Gastrocnemius medialis (tissue), 4 donors: ENCODE measurements at regions not wholly inside any gene's neighbourhood (a gene's known extent, or its start where the extent isn't known, plus 50 kb on each side); places are given as distances from the start of the nearest gene placed in this dataset.
"Not testable (repeated sequence)": the region's sequence is repeated elsewhere in the genome, so short reads cannot be mapped to it uniquely, and the experiment has no call there.

Experiments
- ATAC-seq, 2 donors: fragments of 150-250 bp; one replicate each; pipeline ENCODE4 v1.9.1; 2016
- DNase-seq, 2 donors: peaks; one replicate each; pipeline ENCODE4 v3.0.0-alpha.2; 2019
- H3K27ac ChIP-seq, 4 donors: fragments of 200-600 bp; sonication (generic); 1 replicate in 1 of 4; 2 replicates in 3 of 4; pipeline ENCODE4 v1.5.1; 2016 to 2018; ENCODE audit warnings: mild to moderate bottlenecking in 2 of 4, moderate library complexity in 1 of 4
- H3K27me3 ChIP-seq, 3 donors: fragments of 200-600 bp; sonication (generic) in 2 of 3; 1 replicate in 1 of 3; 2 replicates in 2 of 3; pipeline versions ENCODE4 v1.5.1 to v1.6.0; 2016 to 2019; ENCODE audit warnings: mild to moderate bottlenecking in 1 of 3, moderate library complexity in 1 of 3
- H3K36me3 ChIP-seq, 2 donors: fragments of 200-600 bp; sonication (generic) in 1 of 2; one replicate each; pipeline ENCODE4 v1.5.1; 2017 to 2018
- H3K4me1 ChIP-seq, 2 donors: fragments of 200-600 bp; sonication (generic) in 1 of 2; one replicate each; pipeline ENCODE4 v1.5.1; 2016 to 2017; ENCODE audit warnings: mild to moderate bottlenecking in 2 of 2
- H3K4me3 ChIP-seq, 4 donors: fragments of 200-600 bp; sonication (generic) in 3 of 4; 1 replicate in 1 of 4; 2 replicates in 3 of 4; pipeline ENCODE4 v1.5.1; 2016 to 2019; ENCODE audit warnings: mild to moderate bottlenecking in 2 of 4
- H3K9me3 ChIP-seq, 3 donors: fragments of 200-600 bp; sonication (generic) in 2 of 3; 1 replicate in 1 of 3; 2 replicates in 2 of 3; pipeline ENCODE4 v1.5.1; 2016 to 2019
- POLR2A ChIP-seq, 2 donors: fragments of 450-650 bp; IDR thresholded peaks; one replicate each; pipeline ENCODE4 v1.6.1; 2017; ENCODE audit warnings: antibody characterized with exemption in 2 of 2, mild to moderate bottlenecking in 2 of 2, moderate library complexity in 2 of 2
- in situ Hi-C, 4 donors: fragments of 200-750 bp; cut with MboI; loops; one replicate each; pipeline versions ENCODE4 v1.15.0 to v1.8.0; 2017; ENCODE audit warnings: low sequenced_read_pairs in 4 of 4
- intact Hi-C: fragments of 100-400 bp; cut with DNase I; formaldehyde crosslinking; loops from one replicate; pipeline ENCODE4 v1.15.1; 2023; ENCODE audit warnings: low total_unique reads
- TF ChIP-seq, protein P1 (sequence below), 5 experiments: fragments of 450-650 bp in 3 of 5; fragments of 200-600 bp in 2 of 5; sonication (generic) in 2 of 5; IDR thresholded peaks in 4 of 5; conservative IDR thresholded peaks in 1 of 5; 1 replicate in 4 of 5; 2 replicates in 1 of 5; pipeline ENCODE4 v1.5.1; 2016 to 2019; ENCODE audit warnings: antibody characterized with exemption in 5 of 5, mild to moderate bottlenecking in 3 of 5, moderate library complexity in 3 of 5

DNA sequence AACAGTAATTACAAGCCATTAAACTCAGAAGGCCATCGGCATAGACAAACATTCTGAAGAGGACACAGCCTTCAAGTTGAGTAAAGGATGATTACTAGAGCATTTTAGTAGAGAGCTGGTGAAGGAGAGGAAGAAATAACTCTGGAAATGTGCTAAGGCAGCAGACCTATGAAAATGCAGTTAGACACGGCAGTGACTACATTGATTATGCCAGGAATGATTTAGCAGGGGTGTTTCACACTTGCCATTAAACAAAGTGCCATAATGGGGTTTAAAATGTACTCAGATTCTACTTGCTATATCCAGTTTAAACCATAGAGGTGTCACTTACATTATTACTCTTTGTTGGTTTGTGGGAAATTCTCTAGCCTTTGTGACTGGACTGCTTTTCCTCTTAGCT, 372.3 kb downstream of the CPS1 start:
- H3K4me1 ChIP-seq: no peaks in the 10 kb centered on the region
- ATAC-seq (no peak), DNase-seq (no peak)
- no peak for TF ChIP-seq POLR2A (IDR thresholded peaks at IDR 0.05)
- TF ChIP-seq, protein P1, sequence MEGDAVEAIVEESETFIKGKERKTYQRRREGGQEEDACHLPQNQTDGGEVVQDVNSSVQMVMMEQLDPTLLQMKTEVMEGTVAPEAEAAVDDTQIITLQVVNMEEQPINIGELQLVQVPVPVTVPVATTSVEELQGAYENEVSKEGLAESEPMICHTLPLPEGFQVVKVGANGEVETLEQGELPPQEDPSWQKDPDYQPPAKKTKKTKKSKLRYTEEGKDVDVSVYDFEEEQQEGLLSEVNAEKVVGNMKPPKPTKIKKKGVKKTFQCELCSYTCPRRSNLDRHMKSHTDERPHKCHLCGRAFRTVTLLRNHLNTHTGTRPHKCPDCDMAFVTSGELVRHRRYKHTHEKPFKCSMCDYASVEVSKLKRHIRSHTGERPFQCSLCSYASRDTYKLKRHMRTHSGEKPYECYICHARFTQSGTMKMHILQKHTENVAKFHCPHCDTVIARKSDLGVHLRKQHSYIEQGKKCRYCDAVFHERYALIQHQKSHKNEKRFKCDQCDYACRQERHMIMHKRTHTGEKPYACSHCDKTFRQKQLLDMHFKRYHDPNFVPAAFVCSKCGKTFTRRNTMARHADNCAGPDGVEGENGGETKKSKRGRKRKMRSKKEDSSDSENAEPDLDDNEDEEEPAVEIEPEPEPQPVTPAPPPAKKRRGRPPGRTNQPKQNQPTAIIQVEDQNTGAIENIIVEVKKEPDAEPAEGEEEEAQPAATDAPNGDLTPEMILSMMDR (IDR thresholded peaks at IDR 0.05 in 4 of 5, conservative IDR thresholded peaks at IDR 0.05 in 1 of 5): no peak
- intact Hi-C loops: no loop called here
- no peaks in the 10 kb centered on the region for H3K9me3 ChIP-seq
- H3K27ac ChIP-seq: no peak overlapping the region
- no peak overlapping the region for H3K4me3 ChIP-seq
- in situ Hi-C loops: no loop called here
- no peaks in the 10 kb centered on the region for H3K36me3 ChIP-seq
- H3K27me3 ChIP-seq: no peaks in the 10 kb centered on the region

DNA sequence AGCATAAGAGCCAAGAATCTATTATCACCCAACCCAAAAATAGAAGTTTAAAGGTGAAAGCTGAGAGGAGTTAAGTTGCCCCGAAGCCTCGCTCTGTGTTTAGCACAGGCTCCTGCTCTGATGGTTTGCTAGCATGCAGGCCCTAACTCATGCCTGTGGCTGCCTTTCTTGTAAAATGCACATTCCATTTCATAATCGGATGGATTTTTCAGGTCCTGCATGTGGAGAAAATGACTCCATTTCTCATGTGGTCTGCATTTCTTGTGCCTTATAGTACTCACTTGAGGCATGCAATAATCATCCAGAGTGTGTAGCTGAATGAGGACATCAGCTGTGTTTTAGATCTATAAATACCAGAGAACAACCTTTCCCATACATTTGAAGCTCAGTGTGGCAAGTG, 381.8 kb downstream of the CPS1 start:
- Histone ChIP-seq H3K27ac (no peak overlapping the region), H3K9me3 (no peaks in the 10 kb centered on the region), H3K27me3 (no peaks in the 10 kb centered on the region), H3K36me3 (no peaks in the 10 kb centered on the region), H3K4me1 (peaks cover 5 to 8% of the 10 kb centered on the region in 2 donors), H3K4me3 (no peak overlapping the region)
- TF ChIP-seq POLR2A (IDR thresholded peaks at IDR 0.05): no peak
- TF ChIP-seq, protein P1 (IDR thresholded peaks at IDR 0.05 in 4 of 5, conservative IDR thresholded peaks at IDR 0.05 in 1 of 5): no peak
- intact Hi-C loops: no loop called here
- DNase-seq (no peak), ATAC-seq (no peak)
- in situ Hi-C loops: no loop called here

DNA sequence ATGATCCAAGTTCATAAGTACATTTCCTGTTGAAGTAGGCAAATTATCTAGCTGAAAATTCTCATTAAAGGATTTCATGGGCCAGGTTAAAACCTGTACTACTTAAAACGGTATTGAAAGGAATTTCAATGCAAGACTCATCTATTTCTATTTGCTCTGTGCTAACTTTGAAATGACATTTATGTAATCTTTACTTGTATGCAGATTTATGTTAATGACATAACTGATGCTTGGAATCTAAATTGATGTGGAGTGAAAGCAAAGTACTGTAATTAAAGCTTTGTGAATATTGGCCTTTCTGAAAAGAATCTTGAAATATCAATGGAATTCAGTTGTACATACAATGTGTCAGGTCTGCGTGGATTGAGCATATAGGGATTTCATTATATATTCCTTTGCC, 390.0 kb downstream of the CPS1 start:
- Histone ChIP-seq H3K9me3 (no peaks in the 10 kb centered on the region), H3K27me3 (no peaks in the 10 kb centered on the region), H3K4me1 (no peaks in the 10 kb centered on the region), H3K36me3 (no peaks in the 10 kb centered on the region), H3K27ac (no peak overlapping the region), H3K4me3 (no peak overlapping the region)
- in situ Hi-C loops (no loop called here), intact Hi-C loops (no loop called here)
- no peak for DNase-seq
- TF ChIP-seq, protein P1 (IDR thresholded peaks at IDR 0.05 in 4 of 5, conservative IDR thresholded peaks at IDR 0.05 in 1 of 5): no peak
- no peak for TF ChIP-seq POLR2A (IDR thresholded peaks at IDR 0.05)
- ATAC-seq: no peak

DNA sequence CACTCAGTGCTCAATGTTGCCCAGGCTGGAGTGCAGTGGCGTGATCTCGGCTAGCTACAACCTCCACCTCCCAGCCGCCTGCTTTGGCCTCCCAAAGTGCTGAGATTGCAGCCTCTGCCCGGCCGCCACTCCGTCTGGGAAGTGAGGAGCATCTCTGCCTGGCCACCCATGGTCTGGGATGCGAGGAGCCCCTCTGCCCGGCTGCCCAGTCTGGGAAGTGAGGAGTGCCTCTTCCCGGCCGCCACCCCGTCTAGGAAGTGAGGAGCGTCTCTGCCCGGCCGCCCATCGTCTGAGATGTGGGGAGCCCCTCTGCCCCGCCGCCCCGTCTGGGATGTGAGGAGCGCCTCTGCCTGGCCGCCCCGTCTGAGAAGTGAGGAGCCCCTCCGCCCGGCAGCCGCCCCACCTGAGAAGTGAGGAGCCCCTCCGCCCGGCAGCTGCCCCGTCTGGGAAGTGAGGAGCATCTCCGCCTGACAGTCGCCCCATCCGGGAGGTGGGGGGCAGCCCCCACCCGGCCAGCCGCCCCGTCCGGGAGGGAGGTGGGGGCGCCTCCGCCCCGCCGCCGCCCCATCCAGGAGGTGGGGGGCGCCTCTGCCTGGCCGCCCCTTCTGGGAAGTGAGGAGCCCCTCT, 394.1 kb downstream of the CPS1 start:
- DNase-seq, ATAC-seq, H3K9me3 ChIP-seq, H3K4me1 ChIP-seq, in situ Hi-C loops, H3K27ac ChIP-seq, H3K36me3 ChIP-seq, intact Hi-C loops, H3K27me3 ChIP-seq, H3K4me3 ChIP-seq: not testable (repeated sequence)

DNA sequence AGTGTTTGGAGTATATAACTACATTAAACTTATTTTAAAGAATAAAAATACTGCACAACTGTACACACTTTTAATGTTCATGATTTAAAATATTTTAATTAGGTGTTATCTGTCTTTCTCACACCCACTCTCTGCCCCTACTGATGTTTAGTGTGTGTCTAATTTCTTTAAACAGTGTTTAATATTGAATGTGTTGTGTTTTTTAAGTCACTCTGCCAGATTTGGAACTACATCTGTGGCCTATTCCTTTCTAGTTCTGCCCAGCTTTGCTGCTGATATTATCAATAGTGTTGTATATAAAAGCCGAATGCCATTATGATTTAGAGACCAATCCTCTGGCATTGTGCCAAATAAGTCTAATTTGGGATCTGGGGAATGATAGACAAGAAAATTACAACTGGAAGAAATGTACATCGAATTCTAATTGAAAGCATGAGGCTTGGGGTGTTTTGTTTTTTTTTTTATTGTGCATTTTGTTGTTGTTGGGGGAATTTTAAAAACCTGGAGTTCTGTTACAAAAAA, 398.0 kb downstream of the CPS1 start:
- no peaks in the 10 kb centered on the region for H3K36me3 ChIP-seq
- no peak overlapping the region for H3K4me3 ChIP-seq
- no peak for ATAC-seq
- H3K9me3 ChIP-seq: no peaks in the 10 kb centered on the region
- no peak for DNase-seq
- H3K27ac ChIP-seq: no peak overlapping the region
- no peak for TF ChIP-seq POLR2A (IDR thresholded peaks at IDR 0.05)
- TF ChIP-seq, protein P1 (IDR thresholded peaks at IDR 0.05 in 4 of 5, conservative IDR thresholded peaks at IDR 0.05 in 1 of 5): no peak
- no peaks in the 10 kb centered on the region for H3K4me1 ChIP-seq
- no peaks in the 10 kb centered on the region for H3K27me3 ChIP-seq
- intact Hi-C loops (no loop called here), in situ Hi-C loops (no loop called here)
